Stomach (tissue), 8 donors: ENCODE measurements at regions not wholly inside any gene's neighbourhood (a gene's known extent, or its start where the extent isn't known, plus 50 kb on each side); places are given as distances from the start of the nearest gene placed in this dataset.
A peak's percentile ranks its signal among the peaks of the same experiment; 100 is the strongest.

Experiments used
- DNase-seq, 2 donors: peaks; one replicate each; pipeline versions ENCODE4 v3.0.0 to v3.0.0-alpha.2; 2013 to 2019
- H3K27ac ChIP-seq, 5 donors: fragments of 200-600 bp in 4 of 5; sonication (generic) in 4 of 5; one replicate each; pipeline ENCODE4 v1.5.1; 2013 to 2019; ENCODE audit warnings: mild to moderate bottlenecking in 1 of 5, moderate library complexity in 1 of 5
- H3K27me3 ChIP-seq, 3 donors: fragments of 200-600 bp; sonication (generic); one replicate each; pipeline ENCODE4 v1.5.1; 2017 to 2019; ENCODE audit warnings: mixed run types in 1 of 3
- H3K36me3 ChIP-seq, 4 donors: fragments of 200-600 bp; sonication (generic); 1 replicate in 3 of 4; 2 replicates in 1 of 4; pipeline ENCODE4 v1.5.1; 2016 to 2019
- H3K4me1 ChIP-seq, 4 donors: fragments of 200-600 bp; sonication (generic); one replicate each; pipeline ENCODE4 v1.5.1; 2016 to 2019
- H3K4me3 ChIP-seq, 4 donors: fragments of 200-600 bp; sonication (generic) in 3 of 4; one replicate each; pipeline ENCODE4 v1.5.1; 2016 to 2019; ENCODE audit warnings: mild to moderate bottlenecking in 1 of 4
- H3K9me3 ChIP-seq, 4 donors: fragments of 200-600 bp; sonication (generic); one replicate each; pipeline ENCODE4 v1.5.1; 2016 to 2019
- CTCF ChIP-seq, 7 experiments: fragments of 450-650 bp in 4 of 7; fragments of 200-600 bp in 3 of 7; sonication (generic) in 3 of 7; IDR thresholded peaks; one replicate each; pipeline ENCODE4 v1.5.1; 2016 to 2019; ENCODE audit warnings: antibody characterized with exemption in 7 of 7, control low read depth in 2 of 7, mild to moderate bottlenecking in 1 of 7
- EP300 ChIP-seq: sonication (generic); formaldehyde crosslinking; IDR thresholded peaks from one replicate; pipeline ENCODE4 v1.6.1; 2017; ENCODE audit warnings: antibody characterized with exemption
- POLR2A ChIP-seq, 4 donors: fragments of 450-650 bp; IDR thresholded peaks; one replicate each; pipeline ENCODE4 v1.6.1; 2016; ENCODE audit warnings: antibody characterized with exemption in 4 of 4, control low read depth in 2 of 4, mild to moderate bottlenecking in 1 of 4, moderate library complexity in 1 of 4
- POLR2AphosphoS5 ChIP-seq, 3 donors: sonication (generic); formaldehyde crosslinking; IDR thresholded peaks; one replicate each; pipeline ENCODE4 v1.6.1; 2016; ENCODE audit warnings: antibody characterized with exemption in 3 of 3
- WGBS, 5 donors: extraction: QIAGEN DNeasy Blood & Tissue Kit in 3 of 5; methylation state at CpG; one replicate each; pipeline versions ENCODE4 v1.1.5 to v1.1.7; 2013 to 2018; 5-methylcytosine and 5-hydroxymethylcytosine counted together
- intact Hi-C: fragments of 100-400 bp; cut with DNase I; formaldehyde crosslinking; loops from one replicate; pipeline ENCODE4 v1.15.1; 2023; ENCODE audit warnings: low total_unique reads
- donor health status: healthy with polysubstance abuse.
- donor health status: Bipolar disorder and iron deficiency.
- donor health status: healthy.

- H3K4me1 ChIP-seq = no peaks in the 10 kb centered on the region
- TF ChIP-seq CTCF (IDR thresholded peaks at IDR 0.05) (no peak), POLR2AphosphoS5 (IDR thresholded peaks at IDR 0.05) (no peak), EP300 (no peak), POLR2A (IDR thresholded peaks at IDR 0.05) (no peak)
- WGBS, 5 donors = 84 to 91% (median 89%) methylated on average over 2 of the region's 2 CpGs
Measured at GRCh38 chr7:70937424-70937823, 194.5 kb upstream of the GALNT17 start.

DNA sequence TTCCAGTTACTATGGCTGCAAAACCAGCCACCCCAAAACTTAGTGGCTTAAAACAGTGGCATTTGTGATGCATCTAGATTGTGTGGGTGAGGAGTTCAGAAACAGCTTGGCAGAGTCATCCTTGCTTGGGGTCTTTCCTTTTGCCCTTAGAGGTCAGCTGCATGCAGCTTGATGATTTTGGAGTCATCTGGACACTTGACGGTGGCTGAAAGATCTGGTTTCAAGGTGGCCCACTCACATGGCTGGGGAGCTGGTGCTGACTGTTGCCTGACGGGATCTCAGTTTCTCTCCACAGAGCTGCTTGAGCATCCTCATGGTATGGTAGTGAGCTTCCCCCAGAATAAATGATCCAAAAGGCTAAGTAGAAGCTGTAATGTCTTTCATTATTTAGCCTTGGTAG lies 191.3 kb upstream of the GALNT17 start:
- H3K27me3 ChIP-seq = no peaks in the 10 kb centered on the region
- H3K9me3 ChIP-seq = peaks cover 0 to 26% (median 2%) of the 10 kb centered on the region in 4 donors
- no peak overlapping the region for H3K4me3 ChIP-seq
- no peak overlapping the region for H3K27ac ChIP-seq
- no peak for TF ChIP-seq CTCF (IDR thresholded peaks at IDR 0.05)
- no peak for TF ChIP-seq POLR2A (IDR thresholded peaks at IDR 0.05)
- no peak for TF ChIP-seq EP300
- TF ChIP-seq POLR2AphosphoS5 (IDR thresholded peaks at IDR 0.05) = no peak
- intact Hi-C loops = no loop called here
- no peak for DNase-seq
- no peaks in the 10 kb centered on the region for H3K36me3 ChIP-seq
- H3K4me1 ChIP-seq = no peaks in the 10 kb centered on the region
- 88 to 93% (median 91%) methylated on average over 2 of the region's 2 CpGs for WGBS, 5 donors

More at GRCh38 chr7:70937424-70937823, 194.5 kb upstream of the GALNT17 start:
- intact Hi-C loops = no loop called here
- Histone ChIP-seq H3K27me3 (peaks cover 0 to 5% (median 0%) of the 10 kb centered on the region in 3 donors), H3K4me3 (no peak overlapping the region), H3K9me3 (peaks cover 0 to 26% (median 2%) of the 10 kb centered on the region in 4 donors), H3K36me3 (no peaks in the 10 kb centered on the region), H3K27ac (no peak overlapping the region)
- no peak for DNase-seq

GRCh38 chr7:70942791-70943190 lies 189.2 kb upstream of the GALNT17 start:
- intact Hi-C loops = no loop called here
- peaks cover 0 to 27% (median 6%) of the 10 kb centered on the region in 4 donors for H3K9me3 ChIP-seq
- no peaks in the 10 kb centered on the region for H3K36me3 ChIP-seq
- DNase-seq = peak in 1 of 2 donors; percentile 39
- no peak overlapping the region for H3K27ac ChIP-seq
- H3K4me1 ChIP-seq = no peaks in the 10 kb centered on the region
- no peak overlapping the region for H3K4me3 ChIP-seq
- TF ChIP-seq POLR2AphosphoS5 (IDR thresholded peaks at IDR 0.05) (no peak), CTCF (IDR thresholded peaks at IDR 0.05) (no peak), POLR2A (IDR thresholded peaks at IDR 0.05) (no peak), EP300 (no peak)
- H3K27me3 ChIP-seq = no peaks in the 10 kb centered on the region
- WGBS, 5 donors = 73 to 81% (median 78%) methylated on average over 7 of the region's 7 CpGs

DNA sequence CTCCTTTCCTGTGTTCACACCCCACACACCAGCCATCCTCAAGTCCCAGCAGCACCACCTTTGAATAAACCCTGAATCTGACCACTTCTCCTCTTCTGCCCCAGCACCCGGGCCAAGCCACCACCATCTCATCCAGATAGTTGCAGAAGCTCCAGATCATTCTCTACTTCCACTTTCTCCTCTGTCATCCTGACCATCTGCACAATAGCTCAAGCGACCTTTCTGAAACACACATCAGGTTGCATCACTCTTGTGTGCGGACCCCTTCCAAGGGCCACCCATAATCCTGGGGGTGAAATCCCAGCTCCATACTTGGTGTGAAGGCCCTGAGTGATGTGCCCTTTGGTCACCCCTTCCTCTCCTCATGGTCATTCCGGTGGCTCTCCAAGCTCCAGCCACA lies 187.4 kb upstream of the GALNT17 start:
- Histone ChIP-seq H3K4me3 (no peak overlapping the region), H3K36me3 (no peaks in the 10 kb centered on the region), H3K4me1 (no peaks in the 10 kb centered on the region), H3K9me3 (peaks cover 0 to 28% (median 17%) of the 10 kb centered on the region in 4 donors), H3K27ac (no peak overlapping the region), H3K27me3 (no peaks in the 10 kb centered on the region)
- intact Hi-C loops = no loop called here
- WGBS, 5 donors = 72 to 81% (median 76%) methylated on average over 4 of the region's 4 CpGs
- DNase-seq = no peak
- TF ChIP-seq EP300 = no peak
- no peak for TF ChIP-seq POLR2AphosphoS5 (IDR thresholded peaks at IDR 0.05)
- no peak for TF ChIP-seq CTCF (IDR thresholded peaks at IDR 0.05)
- TF ChIP-seq POLR2A (IDR thresholded peaks at IDR 0.05) = no peak
